HCT116 (cell line): ENCODE measurements at regions not wholly inside any gene's neighbourhood (a gene's known extent, or its start where the extent isn't known, plus 50 kb on each side); places are given as distances from the start of the nearest gene placed in this dataset.

Experiments
- ATAC-seq: fragments of 200-7000 bp; cut with Tn5 transposase; 2 replicates; pipeline ENCODE4 v1.9.1; 2020; ENCODE audit warnings: mild to moderate bottlenecking, moderate library complexity
- BruUV-seq: library from RNA; stranded (reverse); fragments of 400-500 nt; replicated peaks from 2 replicates; lab custom pipeline; 2021; lab: Mats Ljungman, UMichigan
- CTCF ChIA-PET: fragments of 300-600 bp; sonication (Branson Sonifier 250); formaldehyde crosslinking; loops from one replicate; lab custom pipeline; 2021; ENCODE audit warnings: antibody characterized with exemption; lab: Charles Lee
- POLR2A ChIA-PET: fragments of 300-600, 350-600 bp; sonication (Branson Sonifier 250); formaldehyde crosslinking; loops from one replicate; lab custom pipeline; 2021; ENCODE audit warnings: antibody characterized with exemption; lab: Charles Lee
- RAD21 ChIA-PET, 2 experiments: fragments of 300-600 bp; sonication (Branson Sonifier 250); formaldehyde crosslinking; loops; one replicate each; lab custom pipeline; 2023; ENCODE audit warnings: low total read pairs in 2 of 2; ENCODE audit not compliant: uncharacterized antibody in 2 of 2, unreplicated experiment in 2 of 2, low non-redundant PET in 1 of 2; lab: Charles Lee
- DNase-seq: peaks from one replicate; pipeline ENCODE4 v3.0.0-alpha.2; 2010; ENCODE audit warnings: low read depth, low spot score
- H2AFZ ChIP-seq: fragments of 200-600 bp; shearing (Covaris generic), sonication (generic); 2 replicates; pipeline ENCODE4 v1.6.1; 2017; ENCODE audit warnings: low read depth, mixed run types, mixed read lengths, antibody characterized with exemption, low read length; ENCODE audit not compliant: poor library complexity, severe bottlenecking
- H3K27ac ChIP-seq: 2 replicates; pipeline ENCODE4 v1.5.1; 2012; ENCODE audit warnings: low read depth, low read length
- H3K27me3 ChIP-seq: fragments of 200-600 bp; sonication (generic); 2 replicates; pipeline ENCODE4 v1.6.1; 2016; ENCODE audit warnings: mixed run types, low read length, mixed read lengths; ENCODE audit not compliant: insufficient read depth
- H3K36me3 ChIP-seq, 2 experiments: fragments of 200-500 bp in 1 of 2; fragments of 200-600 bp in 1 of 2; sonication (Bioruptor generic) in 1 of 2; sonication (generic) in 1 of 2; 2 replicates each; pipeline versions ENCODE4 v1.5.1 to v1.6.1; 2014 to 2016; ENCODE audit warnings: low read length in 2 of 2, inconsistent platforms in 1 of 2, mixed read lengths in 1 of 2, mixed run types in 1 of 2; ENCODE audit not compliant: insufficient read depth in 2 of 2, control insufficient read depth in 1 of 2
- H3K4me1 ChIP-seq, 2 experiments: fragments of 200-600 bp in 1 of 2; sonication (generic) in 1 of 2; 2 replicates each; pipeline versions ENCODE4 v1.5.1 to v1.6.1; 2012 to 2017; ENCODE audit warnings: low read length in 2 of 2, inconsistent platforms in 1 of 2, mild to moderate bottlenecking in 1 of 2, mixed read lengths in 1 of 2, mixed run types in 1 of 2, moderate library complexity in 1 of 2; ENCODE audit not compliant: insufficient read depth in 2 of 2, control insufficient read depth in 1 of 2
- H3K4me2 ChIP-seq: fragments of 200-600 bp; sonication (generic); 2 replicates; pipeline ENCODE4 v1.6.1; 2017; ENCODE audit warnings: mixed run types, low read length, mixed read lengths
- H3K4me3 ChIP-seq, 2 experiments: fragments of 200-600 bp in 1 of 2; sonication (generic) in 1 of 2; replicated peaks in 1 of 2; 2 replicates each; pipeline ENCODE4 v1.5.1; 2011 to 2016; ENCODE audit warnings: low read length in 2 of 2, control low read depth in 1 of 2, low read depth in 1 of 2, mild to moderate bottlenecking in 1 of 2, mixed read lengths in 1 of 2, mixed run types in 1 of 2
- H3K79me2 ChIP-seq: fragments of 200-600 bp; sonication (generic); 2 replicates; pipeline ENCODE4 v1.6.1; 2017; ENCODE audit warnings: mild to moderate bottlenecking, mixed run types, low read length, moderate library complexity, mixed read lengths; ENCODE audit not compliant: insufficient read depth
- H3K9ac ChIP-seq: fragments of 200-600 bp; sonication (generic); 2 replicates; pipeline ENCODE4 v1.6.1; 2016; ENCODE audit warnings: low read length, mixed read lengths
- H3K9me2 ChIP-seq: fragments of 200-600 bp; sonication (generic), shearing (Covaris generic); 2 replicates; pipeline ENCODE4 v1.6.1; 2017; ENCODE audit warnings: mixed run types, mild to moderate bottlenecking, moderate library complexity; ENCODE audit not compliant: insufficient read depth
- H3K9me3 ChIP-seq, 2 experiments: fragments of 200-500 bp in 1 of 2; fragments of 200-600 bp in 1 of 2; sonication (Bioruptor generic) in 1 of 2; sonication (generic) in 1 of 2; 2 replicates each; pipeline ENCODE4 v1.6.1; 2014 to 2017; ENCODE audit warnings: low read length in 2 of 2, mixed read lengths in 2 of 2, inconsistent platforms in 1 of 2, low read depth in 1 of 2, mild to moderate bottlenecking in 1 of 2, mixed run types in 1 of 2, moderate library complexity in 1 of 2; ENCODE audit not compliant: control insufficient read depth in 1 of 2, insufficient read depth in 1 of 2
- H4K20me1 ChIP-seq: fragments of 200-600 bp; sonication (generic), shearing (Covaris generic); 2 replicates; pipeline ENCODE4 v1.6.1; 2017; ENCODE audit warnings: mixed run types, mild to moderate bottlenecking, moderate library complexity; ENCODE audit not compliant: insufficient read depth
- ATF3 ChIP-seq: IDR thresholded peaks from 2 replicates; pipeline ENCODE4 v1.6.1; 2012
- CBX3 ChIP-seq: IDR thresholded peaks from 2 replicates; pipeline ENCODE4 v1.6.1; 2012; ENCODE audit warnings: low read depth
- CEBPB ChIP-seq: IDR thresholded peaks from 2 replicates; pipeline ENCODE4 v1.6.1; 2012; ENCODE audit warnings: low read depth
- CTCF ChIP-seq, 3 experiments: fragments of 200-600 bp in 1 of 3; sonication (generic) in 1 of 3; IDR thresholded peaks in 2 of 3; conservative IDR thresholded peaks in 1 of 3; 2 replicates each; pipeline ENCODE4 v1.5.1; 2012 to 2017; ENCODE audit warnings: low read depth in 2 of 3, low read length in 2 of 3, antibody characterized with exemption in 1 of 3, borderline replicate concordance in 1 of 3, control low read depth in 1 of 3, mild to moderate bottlenecking in 1 of 3, mixed read lengths in 1 of 3, mixed run types in 1 of 3, moderate library complexity in 1 of 3; ENCODE audit not compliant: insufficient read depth in 1 of 3
- EGR1 ChIP-seq: IDR thresholded peaks from 2 replicates; pipeline ENCODE4 v1.6.1; 2012; ENCODE audit warnings: low read depth
- ELF1 ChIP-seq: IDR thresholded peaks from 2 replicates; pipeline ENCODE4 v1.6.1; 2012; ENCODE audit warnings: low read depth, borderline replicate concordance
- EZH2phosphoT487 ChIP-seq: fragments of 200-600 bp; IDR thresholded peaks from 2 replicates; pipeline ENCODE4 v1.6.1; 2018; ENCODE audit warnings: antibody characterized with exemption, borderline replicate concordance
- SIN3A ChIP-seq: IDR thresholded peaks from 2 replicates; pipeline ENCODE4 v1.6.1; 2012; ENCODE audit warnings: low read depth
- SP1 ChIP-seq: IDR thresholded peaks from 2 replicates; pipeline ENCODE4 v1.6.1; 2012; ENCODE audit warnings: low read depth
- SRF ChIP-seq: IDR thresholded peaks from 2 replicates; pipeline ENCODE4 v1.6.1; 2012; ENCODE audit warnings: low read depth
- TCF7L2 ChIP-seq: IDR thresholded peaks from 2 replicates; pipeline ENCODE4 v1.7.0; 2011; ENCODE audit warnings: borderline replicate concordance, inconsistent platforms; ENCODE audit not compliant: insufficient read depth, insufficient read length; ENCODE audit errors: extremely low read depth
- YY1 ChIP-seq: IDR thresholded peaks from 2 replicates; pipeline ENCODE4 v1.6.1; 2011; ENCODE audit warnings: low read length, low read depth, moderate library complexity, mild to moderate bottlenecking; ENCODE audit not compliant: insufficient replicate concordance; ENCODE audit errors: extremely low read depth
- ZBTB33 ChIP-seq: IDR thresholded peaks from 2 replicates; pipeline ENCODE4 v1.6.1; 2011; ENCODE audit warnings: mild to moderate bottlenecking, low read length, moderate library complexity; ENCODE audit not compliant: insufficient replicate concordance; ENCODE audit errors: extremely low read depth
- ZFX ChIP-seq: fragments of 450-650 bp; IDR thresholded peaks from 2 replicates; pipeline ENCODE4 v1.6.1; 2017
- intact Hi-C: fragments of 100-400 bp; cut with micrococcal nuclease; formaldehyde crosslinking; loops from 2 replicates; pipeline ENCODE4 v1.10.0; 2022
- TF ChIP-seq, protein P1 (sequence below): IDR thresholded peaks from 2 replicates; pipeline ENCODE4 v1.6.1; 2012

- H3K4me2 ChIP-seq: no peak overlapping the region
- H3K4me1 ChIP-seq: no peaks in the 10 kb centered on the region
- TF ChIP-seq ZFX (no peak), ZBTB33 (no peak), CTCF (IDR thresholded peaks at IDR 0.05 in 2 of 3, conservative IDR thresholded peaks at IDR 0.05 in 1 of 3; ENCODE audit: borderline replicate concordance in 1 of 3, insufficient read depth in 1 of 3, low read depth in 2 of 3, low read length in 2 of 3) (no peak), SP1 (no peak)
- intact Hi-C loops: no loop called here
- H3K4me3 ChIP-seq: no peak overlapping the region
- POLR2A ChIA-PET: no interaction called here
- H3K79me2 ChIP-seq: no peaks in the 10 kb centered on the region
- RAD21 ChIA-PET: no interaction called here
- no peaks in the 10 kb centered on the region for H4K20me1 ChIP-seq
- no peak overlapping the region for H3K9ac ChIP-seq
- H3K27me3 ChIP-seq: no peaks in the 10 kb centered on the region
- H2AFZ ChIP-seq: no peak overlapping the region
- ATAC-seq (no peak), DNase-seq (no peak)
- no peaks in the 10 kb centered on the region for H3K36me3 ChIP-seq
- H3K27ac ChIP-seq: no peak overlapping the region
- no peaks in the 10 kb centered on the region for H3K9me3 ChIP-seq
- no peaks in the 10 kb centered on the region for H3K9me2 ChIP-seq
- CTCF ChIA-PET: no interaction called here
- no TSS peak for BruUV-seq
These were observed 185.4 kb downstream of the DKK2 start for GRCh38 chr4:106850691-106851090.

DNA sequence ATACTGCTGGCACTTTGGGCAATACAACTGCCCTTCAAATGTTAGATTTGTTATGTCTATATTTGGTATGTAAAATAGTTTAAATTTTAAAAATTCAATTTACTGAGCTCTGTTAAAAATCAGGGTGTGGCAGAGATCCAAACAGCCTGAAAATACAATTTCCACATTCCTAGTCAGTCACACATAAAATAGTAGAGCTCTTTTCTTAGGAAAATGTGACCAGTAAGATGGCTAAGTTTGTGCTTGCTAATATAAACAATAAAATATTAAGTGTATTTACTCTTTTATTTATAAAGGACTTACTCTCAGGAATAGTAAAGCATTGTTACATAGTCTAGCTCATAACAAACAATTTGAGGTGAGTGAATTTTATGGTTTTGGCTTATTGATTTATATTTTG lies 200.2 kb downstream of the DKK2 start:
- intact Hi-C loops: no loop called here
- Histone ChIP-seq H3K9ac (no peak overlapping the region), H3K9me3 (peaks cover 0 to 5% of the 10 kb centered on the region in 2 experiments; a peak in 3 of 4 replicates), H3K36me3 (no peaks in the 10 kb centered on the region), H2AFZ (no peak overlapping the region), H3K4me1 (no peaks in the 10 kb centered on the region), H4K20me1 (no peaks in the 10 kb centered on the region), H3K79me2 (no peaks in the 10 kb centered on the region), H3K4me3 (no peak overlapping the region), H3K27ac (no peak overlapping the region), H3K4me2 (no peak overlapping the region), H3K27me3 (no peaks in the 10 kb centered on the region), H3K9me2 (no peaks in the 10 kb centered on the region)
- ChIA-PET CTCF (no interaction called here), POLR2A (no interaction called here), RAD21 (no interaction called here)
- no peak for ATAC-seq
- no TSS peak for BruUV-seq
- DNase-seq: no peak
- TF ChIP-seq YY1: no peak
- TF ChIP-seq EGR1: no peak
- TF ChIP-seq CEBPB: no peak
- TF ChIP-seq, protein P1, sequence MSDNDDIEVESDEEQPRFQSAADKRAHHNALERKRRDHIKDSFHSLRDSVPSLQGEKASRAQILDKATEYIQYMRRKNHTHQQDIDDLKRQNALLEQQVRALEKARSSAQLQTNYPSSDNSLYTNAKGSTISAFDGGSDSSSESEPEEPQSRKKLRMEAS: no peak
- no peak for TF ChIP-seq SRF
- TF ChIP-seq TCF7L2: no peak
- no peak for TF ChIP-seq CBX3
- TF ChIP-seq SP1: no peak
- no peak for TF ChIP-seq ELF1
- TF ChIP-seq SIN3A: no peak
- TF ChIP-seq ATF3: no peak
- no peak for TF ChIP-seq ZBTB33
- TF ChIP-seq EZH2phosphoT487: no peak
